DMS114 treated with DMSO at 0.1 percent for 48 hours (cell line): ENCODE measurements at regions not wholly inside any gene's neighbourhood (a gene's known extent, or its start where the extent isn't known, plus 50 kb on each side); places are given as distances from the start of the nearest gene placed in this dataset.

Experiments used
- DNase-seq: peaks from one replicate; lab custom pipeline; 2025; ENCODE audit not compliant: unreplicated experiment; lab: John Stamatoyannopoulos, UW

GRCh38 chr5:133696782-133697507 is 84.6 kb upstream of the FSTL4 start:
- DNase-seq: no peak

- no peak for DNase-seq
Observed at GRCh38 chr5:133696006-133696584, 83.8 kb upstream of the FSTL4 start.

GRCh38 chr5:133694181-133694831 is 82.0 kb upstream of the FSTL4 start:
- DNase-seq: no peak

- DNase-seq: no peak
Observed at GRCh38 chr5:133691448-133691847, 79.1 kb upstream of the FSTL4 start.

- no peak for DNase-seq
Observed at GRCh38 chr5:133690746-133691145, 78.4 kb upstream of the FSTL4 start.

- no peak for DNase-seq
Observed at GRCh38 chr5:133688391-133688790, 76.0 kb upstream of the FSTL4 start.

- DNase-seq: no peak
Observed at GRCh38 chr5:133687212-133688061, 75.1 kb upstream of the FSTL4 start.

- no peak for DNase-seq
Observed at GRCh38 chr5:133686566-133686965, 74.2 kb upstream of the FSTL4 start.

- no peak for DNase-seq
Observed at GRCh38 chr5:133685402-133686018, 73.2 kb upstream of the FSTL4 start.

- no peak for DNase-seq
Observed at GRCh38 chr5:133683646-133684596, 71.6 kb upstream of the FSTL4 start.

- no peak for DNase-seq
Observed at GRCh38 chr5:133682451-133682850, 70.1 kb upstream of the FSTL4 start.

- DNase-seq: no peak
Observed at GRCh38 chr5:133681896-133682295, 69.6 kb upstream of the FSTL4 start.

- DNase-seq: no peak
Observed at GRCh38 chr5:133680830-133681565, 68.7 kb upstream of the FSTL4 start.

GRCh38 chr5:133679534-133679933 is 67.2 kb upstream of the FSTL4 start:
- DNase-seq: no peak

GRCh38 chr5:133675376-133676154 is 63.2 kb upstream of the FSTL4 start:
- no peak for DNase-seq

GRCh38 chr5:133670336-133670735 is 58.0 kb upstream of the FSTL4 start:
- DNase-seq: no peak

GRCh38 chr5:133669472-133669871 is 57.1 kb upstream of the FSTL4 start:
- no peak for DNase-seq

GRCh38 chr5:133668458-133668857 is 56.1 kb upstream of the FSTL4 start:
- DNase-seq: no peak
